ENCODE measurements at regions not wholly inside any gene's neighbourhood (a gene's known extent, or its start where the extent isn't known, plus 50 kb on each side); places are given as distances from the start of the nearest gene placed in this dataset.

GRCh38 chr1:55277377-55278130, 62.4 kb upstream of the USP24 start:
- no peak for TF ChIP-seq POLR2AphosphoS5 (IDR thresholded peaks at IDR 0.05; ENCODE audit: borderline replicate concordance, low read depth, low read length)
- no peak for TF ChIP-seq EZH2 (IDR thresholded peaks at IDR 0.05)
- TF ChIP-seq FOXP2 (optimal IDR thresholded peaks at IDR 0.05; ENCODE audit: control extremely low read depth, extremely low read length, insufficient read depth) = no peak
